ENCODE measurements at regions not wholly inside any gene's neighbourhood (a gene's known extent, or its start where the extent isn't known, plus 50 kb on each side); places are given as distances from the start of the nearest gene placed in this dataset.

GRCh38 chr5:164053123-164053522 is 547.7 kb downstream of the MAT2B start:
- Mint-ChIP-seq H3K4me1 (peaks cover 6% of the 10 kb centered on the region), H3K27ac (no peak overlapping the region), H3K4me3 (no peak overlapping the region), H3K9me3 (no peaks in the 10 kb centered on the region), H3K27me3 (ENCODE audit: insufficient read depth) (no peaks in the 10 kb centered on the region), H3K36me3 (ENCODE audit: low read depth) (no peaks in the 10 kb centered on the region)
- Histone ChIP-seq H3K9me3 (ENCODE audit: control insufficient read depth, low read length) (no peaks in the 10 kb centered on the region), H3K36me3 (ENCODE audit: control insufficient read depth, insufficient read depth, low read length) (no peaks in the 10 kb centered on the region), H3K4me1 (ENCODE audit: control insufficient read depth, insufficient read depth, low read length) (no peaks in the 10 kb centered on the region), H3K27me3 (ENCODE audit: control insufficient read depth, insufficient read depth, low read length, poor library complexity, severe bottlenecking) (no peaks in the 10 kb centered on the region), H3K4me3 (ENCODE audit: low read length) (no peak overlapping the region), H3K27ac (ENCODE audit: low read depth, low read length) (no peak overlapping the region), H3K9ac (ENCODE audit: extremely low read depth, low read length, poor library complexity, severe bottlenecking) (no peak overlapping the region)
- DNase-seq: no peak
- WGBS, 2 experiments (ENCODE audit: insufficient coverage in 1 of 2, insufficient read length in 1 of 2): 89% methylated on average over 1 of the region's 1 CpG; no CpG with 5 or more reads in 1 of the 2 experiments
- TF ChIP-seq, protein P1, sequence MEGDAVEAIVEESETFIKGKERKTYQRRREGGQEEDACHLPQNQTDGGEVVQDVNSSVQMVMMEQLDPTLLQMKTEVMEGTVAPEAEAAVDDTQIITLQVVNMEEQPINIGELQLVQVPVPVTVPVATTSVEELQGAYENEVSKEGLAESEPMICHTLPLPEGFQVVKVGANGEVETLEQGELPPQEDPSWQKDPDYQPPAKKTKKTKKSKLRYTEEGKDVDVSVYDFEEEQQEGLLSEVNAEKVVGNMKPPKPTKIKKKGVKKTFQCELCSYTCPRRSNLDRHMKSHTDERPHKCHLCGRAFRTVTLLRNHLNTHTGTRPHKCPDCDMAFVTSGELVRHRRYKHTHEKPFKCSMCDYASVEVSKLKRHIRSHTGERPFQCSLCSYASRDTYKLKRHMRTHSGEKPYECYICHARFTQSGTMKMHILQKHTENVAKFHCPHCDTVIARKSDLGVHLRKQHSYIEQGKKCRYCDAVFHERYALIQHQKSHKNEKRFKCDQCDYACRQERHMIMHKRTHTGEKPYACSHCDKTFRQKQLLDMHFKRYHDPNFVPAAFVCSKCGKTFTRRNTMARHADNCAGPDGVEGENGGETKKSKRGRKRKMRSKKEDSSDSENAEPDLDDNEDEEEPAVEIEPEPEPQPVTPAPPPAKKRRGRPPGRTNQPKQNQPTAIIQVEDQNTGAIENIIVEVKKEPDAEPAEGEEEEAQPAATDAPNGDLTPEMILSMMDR (conservative IDR thresholded peaks at IDR 0.05): no peak

DNA sequence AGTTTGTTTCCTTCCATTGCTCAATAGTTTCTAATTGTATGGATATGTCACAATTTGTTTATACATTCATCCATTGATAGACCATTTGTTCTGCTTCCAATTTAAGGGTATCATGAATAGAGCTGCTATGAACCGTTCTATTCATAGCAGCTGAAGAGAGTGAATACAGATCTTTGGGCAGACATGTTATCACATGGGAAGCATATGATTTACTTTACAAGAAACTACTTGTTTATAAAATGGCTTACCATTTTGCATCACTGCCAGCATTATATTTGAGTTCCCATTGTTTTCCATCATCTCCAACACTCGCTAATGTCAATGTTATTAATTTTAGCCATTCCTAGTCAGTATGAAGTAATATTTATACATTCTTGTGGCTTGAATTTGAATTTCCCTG is 549.0 kb downstream of the MAT2B start:
- WGBS, 2 experiments (ENCODE audit: insufficient coverage in 1 of 2, insufficient read length in 1 of 2): 94 to 100% methylated on average over 1 to 2 of the region's 2 CpGs
- H3K4me1 ChIP-seq (ENCODE audit: control insufficient read depth, insufficient read depth, low read length): no peaks in the 10 kb centered on the region
- peaks cover 6% of the 10 kb centered on the region for H3K4me1 Mint-ChIP-seq
- no peaks in the 10 kb centered on the region for H3K9me3 ChIP-seq (ENCODE audit: control insufficient read depth, low read length)
- no peaks in the 10 kb centered on the region for H3K27me3 ChIP-seq (ENCODE audit: control insufficient read depth, insufficient read depth, low read length, poor library complexity, severe bottlenecking)
- no peaks in the 10 kb centered on the region for H3K36me3 ChIP-seq (ENCODE audit: control insufficient read depth, insufficient read depth, low read length)
- H3K27ac Mint-ChIP-seq: no peak overlapping the region
- DNase-seq: no peak
- TF ChIP-seq, protein P1 (conservative IDR thresholded peaks at IDR 0.05): no peak
- H3K9ac ChIP-seq (ENCODE audit: extremely low read depth, low read length, poor library complexity, severe bottlenecking): no peak overlapping the region
- no peaks in the 10 kb centered on the region for H3K36me3 Mint-ChIP-seq (ENCODE audit: low read depth)
- H3K4me3 ChIP-seq (ENCODE audit: low read length): no peak overlapping the region
- no peaks in the 10 kb centered on the region for H3K9me3 Mint-ChIP-seq
- H3K27me3 Mint-ChIP-seq (ENCODE audit: insufficient read depth): no peaks in the 10 kb centered on the region
- no peak overlapping the region for H3K4me3 Mint-ChIP-seq
- H3K27ac ChIP-seq (ENCODE audit: low read depth, low read length): no peak overlapping the region

DNA sequence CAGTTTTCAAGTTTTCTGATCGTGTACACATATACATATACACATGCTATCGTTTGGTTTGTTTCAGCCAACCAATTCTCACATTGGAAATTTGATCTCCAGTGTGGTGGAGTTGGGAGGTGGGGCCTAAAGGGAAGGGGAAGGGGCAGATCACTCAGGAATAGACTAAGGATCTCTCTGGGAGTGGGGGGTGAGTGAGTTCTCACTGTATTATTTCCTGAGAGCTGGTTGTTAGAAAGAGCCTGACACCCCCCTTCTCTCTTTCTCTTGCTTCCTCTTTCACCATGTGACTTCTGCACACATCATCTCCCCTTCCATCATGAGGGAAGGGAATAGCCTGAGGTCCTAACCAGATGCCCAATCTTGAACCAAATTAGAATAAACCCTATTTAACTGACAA is 551.7 kb downstream of the MAT2B start:
- Mint-ChIP-seq H3K27ac (no peak overlapping the region), H3K36me3 (ENCODE audit: low read depth) (no peaks in the 10 kb centered on the region), H3K4me1 (peaks cover 6% of the 10 kb centered on the region), H3K27me3 (ENCODE audit: insufficient read depth) (no peaks in the 10 kb centered on the region), H3K4me3 (no peak overlapping the region), H3K9me3 (no peaks in the 10 kb centered on the region)
- H3K27me3 ChIP-seq (ENCODE audit: control insufficient read depth, insufficient read depth, low read length, poor library complexity, severe bottlenecking): no peaks in the 10 kb centered on the region
- H3K4me3 ChIP-seq (ENCODE audit: low read length): no peak overlapping the region
- TF ChIP-seq, protein P1 (conservative IDR thresholded peaks at IDR 0.05): no peak
- WGBS, 2 experiments (ENCODE audit: insufficient coverage in 1 of 2, insufficient read length in 1 of 2): 100% methylated on average over 2 of the region's 2 CpGs; no CpG with 5 or more reads in 1 of the 2 experiments
- H3K36me3 ChIP-seq (ENCODE audit: control insufficient read depth, insufficient read depth, low read length): no peaks in the 10 kb centered on the region
- peaks cover 3% of the 10 kb centered on the region for H3K4me1 ChIP-seq (ENCODE audit: control insufficient read depth, insufficient read depth, low read length)
- no peaks in the 10 kb centered on the region for H3K9me3 ChIP-seq (ENCODE audit: control insufficient read depth, low read length)
- H3K9ac ChIP-seq (ENCODE audit: extremely low read depth, low read length, poor library complexity, severe bottlenecking): no peak overlapping the region
- DNase-seq: no peak
- H3K27ac ChIP-seq (ENCODE audit: low read depth, low read length): no peak overlapping the region

Data from endodermal cell (in vitro differentiated cells).